NCI-H187 treated with DMSO at 0.1 percent for 48 hours (cell line): ENCODE measurements at regions not wholly inside any gene's neighbourhood (a gene's known extent, or its start where the extent isn't known, plus 50 kb on each side); places are given as distances from the start of the nearest gene placed in this dataset.
"Not testable (repeated sequence)": the region's sequence is repeated elsewhere in the genome, so short reads cannot be mapped to it uniquely, and the experiment has no call there.

Source experiments
- DNase-seq: peaks from one replicate; lab custom pipeline; 2025; lab: John Stamatoyannopoulos, UW

DNA sequence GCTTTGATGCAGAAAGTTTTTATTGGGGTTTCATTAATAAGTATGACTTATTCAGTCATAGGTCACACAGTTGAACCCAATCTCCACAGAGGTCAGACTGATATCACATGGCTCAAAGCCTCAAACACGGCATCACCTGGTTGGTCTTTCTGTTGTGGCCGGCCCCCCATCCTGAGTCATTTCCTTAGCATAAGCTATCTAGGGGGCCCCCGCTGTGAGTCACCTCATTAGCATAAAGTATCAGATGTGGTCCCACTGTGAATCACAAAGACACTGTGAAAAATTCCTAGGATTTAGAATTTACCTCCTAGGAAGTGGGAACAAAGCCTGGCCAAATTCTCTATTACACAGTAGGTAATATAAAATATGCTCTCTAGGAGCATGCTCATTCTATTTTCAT lies 502.2 kb downstream of the PYDC2 start:
- no peak for DNase-seq

DNA sequence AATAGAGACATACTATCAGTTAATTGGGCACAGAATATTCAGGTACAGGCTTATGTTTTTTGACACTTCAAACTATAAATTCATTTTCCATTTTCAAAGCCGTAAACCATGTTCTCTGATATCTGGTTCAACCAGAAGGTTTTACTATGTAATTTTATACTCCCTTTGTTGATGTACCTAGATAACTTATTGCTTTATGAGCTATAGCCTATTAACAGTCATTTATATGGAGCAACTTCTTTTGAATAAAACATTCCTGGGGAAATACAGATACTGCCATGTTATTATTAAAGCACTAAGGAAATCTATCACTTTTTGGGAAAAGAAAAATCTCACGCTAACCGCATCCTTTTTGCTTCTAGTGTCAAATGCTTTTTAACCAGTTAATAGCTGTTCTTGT lies 505.6 kb downstream of the PYDC2 start:
- DNase-seq = no peak

DNA sequence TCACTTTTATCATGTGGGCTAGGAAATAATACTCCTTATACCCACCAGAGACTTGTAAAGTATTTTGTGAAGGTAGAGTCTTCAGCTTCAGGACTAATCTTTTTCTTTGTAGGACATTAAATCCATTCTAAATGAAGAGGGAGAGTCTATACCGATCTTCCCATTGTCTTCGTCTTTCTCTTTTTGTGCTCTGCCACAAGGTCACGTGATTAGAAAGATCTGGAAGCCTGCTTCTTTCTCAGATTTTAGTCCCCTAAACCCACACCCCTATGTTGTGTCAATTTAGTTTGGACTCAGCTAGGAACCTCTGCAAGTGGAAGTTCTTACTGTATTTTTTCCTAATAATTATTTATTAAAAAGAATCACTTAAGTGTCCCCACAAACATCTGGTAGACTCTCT lies 507.3 kb downstream of the PYDC2 start:
- DNase-seq = no peak

DNA sequence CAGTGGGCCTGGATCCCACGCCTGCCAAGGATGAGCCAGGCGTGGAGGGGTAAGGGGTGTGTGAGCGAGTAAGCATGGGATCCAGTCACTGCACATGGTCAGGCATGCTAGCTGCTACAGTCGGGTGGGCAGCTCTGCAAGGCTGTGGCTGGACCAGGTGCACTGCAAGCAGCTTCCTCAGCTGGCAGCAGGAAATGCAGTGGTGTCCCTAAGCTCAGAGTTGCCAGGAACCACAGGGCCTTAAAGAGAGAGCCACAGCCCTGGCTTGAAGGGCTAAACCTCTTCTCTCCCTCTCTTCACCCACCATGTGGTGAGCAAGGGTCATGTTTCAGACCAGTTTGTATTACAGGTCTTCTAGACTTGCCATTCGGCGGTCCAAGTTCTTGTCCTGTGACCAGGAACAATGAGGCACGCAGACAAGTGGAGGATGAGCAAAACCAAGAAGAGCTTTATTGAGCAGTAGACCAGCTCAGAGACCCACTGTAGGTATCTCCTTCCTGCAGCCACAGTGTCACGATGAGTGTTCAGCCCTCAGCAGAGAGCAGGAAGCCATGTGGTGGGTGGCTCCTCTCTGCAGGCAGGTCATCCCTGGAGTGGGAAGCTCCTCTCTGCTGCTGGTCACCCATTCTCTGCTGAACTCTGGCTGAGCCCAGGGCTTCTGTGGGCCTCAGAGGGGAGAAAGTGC lies 511.9 kb downstream of the PYDC2 start:
- DNase-seq = no peak

DNA sequence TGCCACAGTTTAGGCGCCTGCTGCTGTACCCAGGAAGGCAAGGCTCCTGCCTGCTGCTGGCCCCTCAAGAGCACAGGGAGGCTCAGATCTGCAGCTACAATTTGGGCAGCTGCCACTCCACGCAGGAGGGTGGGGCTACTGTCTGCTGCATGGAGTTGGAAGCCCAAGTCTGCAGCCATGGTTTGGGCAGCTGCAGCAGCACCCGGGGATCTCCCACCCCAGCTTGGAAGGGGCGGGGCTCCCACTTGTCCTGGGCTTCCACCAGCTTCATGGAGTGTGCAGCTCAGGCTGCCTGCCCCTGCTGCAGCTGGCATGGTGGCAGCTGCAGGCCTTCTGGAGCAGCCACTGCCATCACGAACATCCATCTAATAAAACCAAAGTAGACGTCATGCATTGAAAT lies 512.9 kb downstream of the PYDC2 start:
- DNase-seq = no peak

DNA sequence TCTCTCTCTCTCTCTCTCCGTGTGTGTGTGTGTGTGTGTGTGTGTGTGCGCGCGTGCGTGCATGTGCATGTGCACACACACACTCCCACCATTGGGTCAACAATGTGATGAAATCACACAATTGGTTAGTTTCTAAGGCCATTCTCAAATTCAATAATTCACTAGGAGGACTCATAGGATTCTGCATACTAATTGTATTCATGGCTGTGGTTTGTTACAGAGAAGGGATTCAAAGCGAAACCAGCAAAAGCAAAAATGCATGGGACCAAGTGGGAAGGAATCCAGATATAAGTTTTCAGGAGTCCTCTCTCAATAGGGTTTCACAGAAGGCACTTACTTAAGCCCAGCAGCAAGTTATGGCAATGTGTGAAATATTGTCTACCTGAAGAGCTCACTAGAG lies 515.0 kb downstream of the PYDC2 start:
- DNase-seq = no peak

DNA sequence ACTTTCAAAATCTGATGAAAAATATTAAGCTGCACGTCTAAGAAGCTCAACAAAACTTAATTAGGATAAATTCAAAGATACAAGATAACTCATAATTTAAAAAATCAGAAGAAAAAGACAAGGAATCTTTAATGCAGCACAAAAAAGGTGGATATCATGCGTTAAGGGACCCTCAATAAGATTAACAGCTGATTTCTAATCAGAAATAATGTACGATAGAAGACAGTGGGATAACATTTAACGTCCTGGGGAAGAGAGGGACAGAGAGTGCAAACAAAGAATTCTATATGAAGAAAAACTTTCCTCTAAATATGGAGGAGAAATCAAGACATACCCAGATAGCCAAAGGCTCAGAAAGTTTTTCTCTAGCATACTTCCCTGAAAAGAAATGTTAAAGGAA lies 519.5 kb downstream of the PYDC2 start:
- DNase-seq = no peak

DNA sequence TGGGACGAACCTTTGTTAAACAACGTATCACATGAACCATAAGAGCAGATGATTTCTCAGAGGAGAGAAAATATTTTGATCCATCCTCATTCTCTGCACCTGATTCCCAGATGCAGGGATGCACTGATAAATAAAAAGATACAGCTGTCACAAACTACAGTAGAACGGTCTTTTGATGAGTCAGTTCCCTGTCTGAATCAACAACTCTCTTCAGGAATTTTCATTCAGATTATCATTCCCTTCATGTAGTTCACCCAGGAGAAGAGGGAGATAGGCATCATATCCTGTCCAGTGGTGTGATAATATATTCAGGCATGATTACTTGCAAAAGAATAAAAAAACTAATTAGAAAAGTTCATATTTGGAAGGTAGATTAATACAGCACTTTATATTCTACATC lies 521.5 kb downstream of the PYDC2 start:
- DNase-seq = no peak

DNA sequence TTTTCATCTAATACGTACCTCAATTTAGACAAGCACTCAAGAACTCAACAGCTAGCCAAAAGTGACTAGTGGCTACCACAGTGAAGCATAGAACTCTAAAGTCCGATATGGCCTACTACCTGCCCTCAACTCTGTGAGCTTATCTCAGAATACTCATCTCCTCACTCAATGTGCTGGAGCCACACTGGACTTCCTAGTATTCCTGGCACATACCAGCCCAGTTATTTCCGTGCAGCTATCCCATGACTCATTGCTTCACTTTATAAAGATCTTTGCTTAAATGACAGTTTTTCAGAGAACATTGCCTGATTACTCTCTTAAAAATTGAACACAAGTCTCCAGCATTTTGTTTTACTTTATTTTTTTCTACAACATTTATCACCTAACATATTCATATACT lies 524.7 kb downstream of the PYDC2 start:
- DNase-seq = no peak

DNA sequence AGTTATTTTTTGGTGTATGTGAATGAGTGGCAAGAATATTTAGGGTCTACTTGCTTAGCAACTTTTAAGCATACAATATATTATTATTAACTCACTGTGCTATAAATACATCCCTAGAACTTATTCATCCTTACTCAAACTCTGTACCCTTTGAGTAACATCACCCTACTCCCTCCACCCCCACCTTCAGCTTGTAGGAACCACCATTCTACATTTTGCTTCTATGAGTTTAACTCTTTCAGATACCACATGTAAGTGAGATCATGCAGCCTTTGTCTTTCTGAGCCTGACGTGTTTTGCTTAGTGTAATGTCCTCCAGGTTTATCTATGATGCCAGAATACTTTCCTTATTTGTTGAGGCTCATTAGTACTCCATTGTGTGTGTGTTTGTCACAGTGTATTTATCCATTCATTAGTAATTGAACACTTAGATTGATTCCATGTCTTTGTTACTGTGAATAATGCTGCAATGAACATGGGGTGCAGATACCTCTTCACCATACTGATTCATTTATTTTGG lies 526.9 kb downstream of the PYDC2 start:
- no peak for DNase-seq

DNA sequence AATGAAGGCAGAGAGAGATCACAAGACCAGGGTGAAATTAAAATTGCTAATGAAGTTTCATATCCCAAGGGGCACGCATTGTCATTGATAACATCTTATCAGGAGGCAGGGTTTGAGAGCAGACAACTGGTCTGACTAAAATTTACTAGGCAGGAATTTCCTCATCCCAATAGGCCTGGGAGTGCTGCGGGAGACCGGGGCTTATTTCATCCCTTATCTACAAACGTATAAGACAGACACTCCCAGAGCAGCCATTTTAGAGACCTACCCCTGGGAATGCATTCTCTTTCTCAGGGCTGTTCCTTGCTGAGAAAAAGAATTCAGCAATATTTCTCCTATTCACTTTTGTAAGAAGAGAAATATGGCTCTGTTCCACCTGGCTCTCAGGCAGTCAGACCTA lies 533.0 kb downstream of the PYDC2 start:
- DNase-seq = not testable (repeated sequence)

DNA sequence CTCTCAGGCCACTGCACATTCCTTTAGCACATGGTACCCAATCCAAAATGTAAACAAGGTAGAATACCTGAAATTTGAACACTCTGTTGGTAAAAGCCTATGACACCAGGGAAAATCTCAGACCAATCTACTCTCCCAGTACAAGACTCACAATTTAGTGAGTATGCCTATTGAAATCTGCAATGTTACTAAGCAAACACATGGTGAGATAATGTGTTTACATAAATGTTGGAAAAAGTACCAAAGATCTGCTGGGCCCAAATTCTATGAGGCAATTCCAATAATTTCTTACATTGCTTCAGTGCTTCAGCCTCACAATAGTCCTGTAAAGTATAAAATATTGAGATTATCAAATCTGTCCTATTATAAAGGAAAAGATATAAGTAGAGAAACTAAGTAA lies 536.1 kb downstream of the PYDC2 start:
- no peak for DNase-seq

DNA sequence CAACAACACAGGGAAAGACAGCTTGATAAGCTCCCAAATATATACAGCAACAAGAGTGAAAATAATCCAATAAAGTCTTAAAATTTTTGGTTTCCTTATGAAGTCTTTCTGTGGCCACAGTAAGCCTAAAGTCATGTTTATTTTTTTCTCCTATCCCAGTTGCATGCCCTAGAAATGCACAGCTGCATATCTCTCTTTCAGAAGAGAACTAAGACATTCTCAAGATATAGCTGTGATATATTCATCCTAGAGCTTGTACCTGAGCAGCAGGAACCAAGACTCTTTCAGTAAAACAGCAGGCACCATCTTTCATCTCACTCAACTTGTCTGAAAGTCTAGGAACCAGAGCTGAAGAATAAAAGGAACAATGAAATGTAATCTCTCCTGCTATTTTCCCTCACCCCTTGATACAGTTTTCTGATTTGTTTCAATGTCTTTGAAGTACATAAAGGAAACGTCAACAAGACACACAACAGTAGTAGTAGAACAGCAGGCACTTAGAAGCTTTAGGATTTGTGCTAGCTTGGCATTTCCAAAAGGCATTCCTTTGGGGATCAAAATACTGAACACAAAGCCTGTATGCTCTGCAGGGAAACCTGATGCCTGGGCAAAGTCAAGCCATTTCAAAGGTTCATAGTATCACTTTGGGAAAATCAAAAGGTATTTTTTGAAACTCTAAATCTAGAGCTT lies 536.8 kb downstream of the PYDC2 start:
- no peak for DNase-seq

DNA sequence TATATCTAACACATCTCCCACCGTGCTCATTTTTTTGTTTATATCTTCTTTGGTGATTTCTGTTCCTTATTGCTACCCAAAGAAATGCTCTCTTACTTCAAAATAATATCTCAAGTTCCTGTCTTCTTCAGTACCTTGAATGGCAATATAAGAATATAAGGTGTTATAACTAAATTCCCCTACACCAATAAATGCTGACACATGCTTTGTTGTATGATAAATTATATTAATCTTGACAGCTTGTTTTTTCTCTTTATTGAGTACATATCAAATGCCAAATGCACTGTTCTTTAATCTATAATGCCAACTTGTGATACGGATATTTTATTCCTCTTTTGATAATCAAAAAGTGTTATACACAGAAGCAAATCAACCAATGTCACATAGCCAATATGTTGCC lies 540.3 kb downstream of the PYDC2 start:
- no peak for DNase-seq

DNA sequence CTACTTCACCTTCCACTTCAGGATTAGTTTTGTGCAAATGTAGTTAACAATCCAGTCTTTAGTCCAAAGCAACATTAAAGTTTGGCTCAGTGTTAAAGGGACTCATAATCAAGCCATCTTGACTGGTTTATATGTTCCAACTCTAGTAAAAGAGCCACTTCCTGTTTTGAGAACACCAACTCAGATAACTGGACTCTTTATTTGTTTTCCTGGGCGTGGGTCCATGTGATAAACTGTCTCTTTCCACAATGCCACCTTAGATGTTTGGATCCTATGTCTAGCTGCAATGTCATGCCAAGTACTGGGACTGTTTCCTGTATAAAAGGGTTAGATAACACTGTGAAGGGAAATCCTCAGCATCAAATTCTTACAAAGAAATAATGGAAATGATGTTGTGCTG lies 545.0 kb downstream of the PYDC2 start:
- no peak for DNase-seq

DNA sequence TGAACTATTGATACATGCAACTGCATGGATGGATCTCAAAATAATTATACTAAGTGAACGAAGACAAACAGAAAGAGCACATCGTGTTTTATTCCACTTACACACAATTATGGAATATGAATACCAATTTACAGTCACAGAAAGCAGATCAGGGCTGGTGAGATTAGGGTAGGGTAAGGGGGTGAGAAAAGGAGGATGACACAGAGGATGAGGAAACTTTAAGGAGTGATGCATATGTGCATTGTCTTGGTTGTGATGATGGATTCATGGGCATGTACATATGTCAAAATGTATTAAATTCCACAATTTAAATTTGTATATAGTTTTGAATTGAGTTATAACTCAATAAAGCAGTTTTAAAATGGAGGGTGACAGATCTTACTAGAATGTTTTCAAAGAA lies 548.9 kb downstream of the PYDC2 start:
- DNase-seq = no peak

DNA sequence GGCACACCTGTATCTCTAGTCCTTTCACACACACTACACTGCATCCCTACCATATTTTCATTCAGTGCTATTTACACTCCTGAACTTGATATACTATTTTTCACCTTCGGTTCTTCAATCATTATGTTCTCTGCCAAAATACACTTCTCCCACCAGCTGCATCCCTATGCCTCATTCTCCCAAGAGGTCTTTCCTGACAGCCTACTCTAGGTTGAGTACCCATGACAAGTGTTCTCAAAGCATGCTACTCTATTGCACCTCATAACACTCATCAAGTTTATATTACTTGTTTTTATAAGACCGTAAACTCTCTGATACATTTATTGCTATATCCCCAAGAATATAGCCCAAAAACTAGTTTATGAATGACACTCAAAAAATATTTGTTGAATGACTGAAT lies 549.5 kb downstream of the PYDC2 start:
- DNase-seq = no peak

DNA sequence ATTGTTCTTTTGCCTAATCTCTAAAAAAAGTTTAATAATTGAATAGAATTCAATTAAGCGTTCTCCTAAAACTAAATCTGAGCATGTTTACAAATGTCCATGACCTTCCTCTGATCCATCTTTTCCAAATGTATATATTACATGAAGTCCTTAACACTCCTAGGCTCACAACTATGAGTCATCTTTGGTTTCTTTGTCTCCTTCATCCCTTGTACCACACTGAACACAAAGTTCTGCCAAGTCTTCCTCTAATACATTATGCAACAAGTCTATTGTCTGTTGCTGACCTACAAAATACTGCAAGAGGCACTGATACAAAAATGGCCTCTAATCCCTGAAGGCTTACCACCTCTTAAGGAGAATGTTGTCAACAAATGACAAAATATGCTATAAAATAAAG lies 550.2 kb downstream of the PYDC2 start:
- no peak for DNase-seq

DNA sequence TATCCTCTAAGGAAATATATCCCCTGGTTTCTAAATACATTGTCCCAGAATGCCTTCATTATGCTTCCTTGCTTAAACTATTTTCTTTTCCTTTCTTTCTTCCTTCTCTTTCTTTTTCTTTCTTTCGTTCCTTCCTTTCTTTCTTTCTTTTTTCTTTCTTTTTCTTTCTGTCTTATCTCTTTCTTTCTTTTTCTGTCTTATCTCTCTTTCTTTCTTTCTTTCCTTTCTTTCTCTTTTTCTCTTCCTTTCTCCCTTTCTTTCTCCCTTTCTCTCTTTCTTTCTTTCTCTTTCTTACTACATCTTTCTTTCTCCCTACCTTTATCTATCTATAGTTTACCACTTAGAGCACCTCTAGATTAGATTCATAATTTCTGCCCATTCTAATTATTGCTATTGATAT lies 552.1 kb downstream of the PYDC2 start:
- no peak for DNase-seq

DNA sequence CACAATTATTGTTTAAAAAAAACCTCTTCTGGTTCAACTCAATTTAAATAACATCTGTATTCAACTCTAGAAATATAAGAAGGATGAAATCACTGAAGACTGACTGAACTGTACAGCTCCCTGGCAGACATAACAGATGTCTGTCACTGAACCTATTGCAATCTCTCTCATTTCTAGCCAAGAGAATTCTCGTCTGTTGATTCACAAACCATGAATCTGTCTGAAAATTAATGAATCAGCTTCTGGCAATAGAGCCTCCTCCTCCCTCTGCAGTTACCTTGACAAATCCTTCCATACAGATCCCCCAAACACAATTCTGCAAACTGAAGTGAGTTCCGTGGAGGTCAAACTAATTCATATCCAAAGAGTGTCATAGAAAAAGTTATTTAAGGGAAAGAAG lies 561.4 kb downstream of the PYDC2 start:
- DNase-seq = no peak

DNA sequence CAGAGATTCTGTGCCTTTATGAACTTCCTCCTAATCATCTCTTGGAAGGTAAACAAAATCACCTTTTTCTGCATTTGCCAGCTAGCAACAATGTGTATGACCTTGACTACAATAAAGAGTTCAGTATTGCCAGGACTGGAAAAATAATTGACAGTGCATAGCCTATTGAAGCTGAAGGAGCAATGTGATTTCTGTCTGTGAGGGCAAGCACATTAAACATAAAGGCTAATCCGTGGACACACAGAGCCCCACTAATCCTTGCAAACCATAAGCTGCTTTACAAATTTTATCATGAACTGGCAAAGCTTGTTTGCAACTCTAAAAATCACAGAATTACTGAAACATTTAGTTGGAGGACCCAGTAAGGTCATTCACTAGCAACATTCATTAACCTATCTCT lies 563.8 kb downstream of the PYDC2 start:
- no peak for DNase-seq

DNA sequence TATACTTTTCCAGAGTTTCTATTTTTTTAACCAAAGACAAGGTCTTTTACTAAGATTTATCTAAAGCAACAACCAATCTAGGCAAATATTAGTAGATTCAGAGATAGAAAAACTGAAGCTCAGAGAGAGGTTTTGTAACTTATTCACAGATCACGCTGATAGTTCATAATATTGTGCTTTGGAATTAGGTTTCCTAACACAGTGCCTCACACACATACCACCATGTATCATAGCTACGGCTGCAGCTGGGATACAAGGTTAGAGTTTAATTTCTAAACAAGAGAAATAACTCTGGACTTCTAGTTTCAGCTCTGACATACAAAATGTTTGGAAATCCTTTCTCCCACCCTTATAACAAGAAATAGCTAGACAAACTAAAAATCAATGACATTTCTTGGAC lies 565.7 kb downstream of the PYDC2 start:
- no peak for DNase-seq

DNA sequence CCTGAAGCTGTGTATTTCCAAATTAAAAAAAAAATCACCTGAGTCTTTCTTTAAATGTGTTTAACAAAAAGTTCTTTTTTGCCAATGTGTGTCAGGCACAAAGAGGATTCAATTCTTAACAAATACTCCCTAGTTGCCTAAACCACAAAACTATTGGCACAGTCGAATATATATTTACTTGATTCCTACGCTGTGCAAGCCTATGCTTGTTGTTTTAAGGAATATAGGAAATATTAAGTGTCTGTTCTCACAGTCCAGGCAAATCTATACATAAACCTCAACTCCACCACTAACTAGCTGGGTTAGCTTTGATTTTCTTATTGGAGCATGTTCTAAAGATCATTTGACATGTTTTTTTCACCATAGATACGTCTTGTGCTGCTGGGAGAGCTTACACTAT lies 571.0 kb downstream of the PYDC2 start:
- no peak for DNase-seq

DNA sequence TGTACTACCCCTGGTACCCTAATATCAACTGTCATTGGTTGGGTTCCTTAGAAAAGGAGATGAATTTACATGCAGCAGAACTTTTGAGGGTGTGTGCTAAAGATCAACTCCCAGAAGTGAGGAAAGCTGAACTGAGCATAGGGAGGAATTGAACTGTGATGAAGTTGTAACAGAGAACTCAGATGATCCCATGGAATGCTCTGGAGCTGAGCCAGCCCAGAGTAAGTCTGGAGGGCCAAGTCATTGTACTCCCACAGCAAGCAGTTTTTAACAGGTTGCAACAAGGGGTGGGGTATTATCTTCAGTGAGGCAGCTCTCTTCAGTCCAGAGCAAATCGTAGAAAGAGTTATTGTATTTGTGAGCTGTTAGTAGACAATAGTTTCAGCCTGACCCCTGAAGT lies 572.3 kb downstream of the PYDC2 start:
- no peak for DNase-seq
